MG63 (cell line): ENCODE measurements at regions not wholly inside any gene's neighbourhood (a gene's known extent, or its start where the extent isn't known, plus 50 kb on each side); places are given as distances from the start of the nearest gene placed in this dataset.
"Not testable (repeated sequence)": the region's sequence is repeated elsewhere in the genome, so short reads cannot be mapped to it uniquely, and the experiment has no call there.

ENCODE experiments used
- DNase-seq: peaks from one replicate; pipeline ENCODE4 v3.0.0-alpha.2; 2020
- H3K27me3 ChIP-seq: fragments of 250-450 bp; sonication (Bioruptor Pico); 2 replicates; pipeline ENCODE4 v1.5.1; 2020; ENCODE audit warnings: mild to moderate bottlenecking, moderate library complexity
- H3K36me3 ChIP-seq: fragments of 250-450 bp; sonication (Bioruptor Pico); 2 replicates; pipeline ENCODE4 v1.5.1; 2020; ENCODE audit warnings: mild to moderate bottlenecking, moderate library complexity
- H3K4me3 ChIP-seq: fragments of 250-450 bp; sonication (Bioruptor Pico); 2 replicates; pipeline ENCODE4 v1.5.1; 2020; ENCODE audit warnings: mild to moderate bottlenecking, moderate library complexity
- H3K9me3 ChIP-seq: fragments of 250-450 bp; sonication (Bioruptor Pico); 2 replicates; pipeline ENCODE4 v1.5.1; 2020; ENCODE audit warnings: mild to moderate bottlenecking, moderate library complexity

GRCh38 chr5:63131626-63132285 is 553.1 kb downstream of the LRRC70 start:
- peak; percentile 68 for DNase-seq
- Histone ChIP-seq H3K27me3 (no peaks in the 10 kb centered on the region), H3K36me3 (no peaks in the 10 kb centered on the region), H3K9me3 (no peaks in the 10 kb centered on the region), H3K4me3 (no peak overlapping the region)

- Histone ChIP-seq H3K9me3 (no peaks in the 10 kb centered on the region), H3K36me3 (no peaks in the 10 kb centered on the region), H3K4me3 (no peak overlapping the region), H3K27me3 (no peaks in the 10 kb centered on the region)
- no peak for DNase-seq
These were observed 550.1 kb downstream of the LRRC70 start for GRCh38 chr5:63128761-63129160.

- Histone ChIP-seq H3K4me3 (no peak overlapping the region), H3K36me3 (no peaks in the 10 kb centered on the region), H3K27me3 (no peaks in the 10 kb centered on the region), H3K9me3 (no peaks in the 10 kb centered on the region)
- no peak for DNase-seq
These were observed 549.4 kb downstream of the LRRC70 start for GRCh38 chr5:63128018-63128417.

- H3K27me3 ChIP-seq = no peaks in the 10 kb centered on the region
- no peaks in the 10 kb centered on the region for H3K9me3 ChIP-seq
- no peak for DNase-seq
- H3K36me3 ChIP-seq = no peaks in the 10 kb centered on the region
- H3K4me3 ChIP-seq = no peak overlapping the region
These were observed 548.4 kb downstream of the LRRC70 start for GRCh38 chr5:63127054-63127453.

- Histone ChIP-seq H3K9me3 (no peaks in the 10 kb centered on the region), H3K27me3 (no peaks in the 10 kb centered on the region), H3K4me3 (no peak overlapping the region), H3K36me3 (no peaks in the 10 kb centered on the region)
- DNase-seq = peak; percentile 48
These were observed 547.2 kb downstream of the LRRC70 start for GRCh38 chr5:63125862-63126261.

GRCh38 chr5:63125392-63125791 is 546.8 kb downstream of the LRRC70 start:
- no peak overlapping the region for H3K4me3 ChIP-seq
- H3K27me3 ChIP-seq = no peaks in the 10 kb centered on the region
- H3K36me3 ChIP-seq = no peaks in the 10 kb centered on the region
- no peak for DNase-seq
- no peaks in the 10 kb centered on the region for H3K9me3 ChIP-seq

GRCh38 chr5:63124266-63124665 is 545.6 kb downstream of the LRRC70 start:
- no peak overlapping the region for H3K4me3 ChIP-seq
- no peaks in the 10 kb centered on the region for H3K27me3 ChIP-seq
- H3K36me3 ChIP-seq = no peaks in the 10 kb centered on the region
- no peak for DNase-seq
- H3K9me3 ChIP-seq = no peaks in the 10 kb centered on the region

- DNase-seq = no peak
- no peaks in the 10 kb centered on the region for H3K36me3 ChIP-seq
- no peaks in the 10 kb centered on the region for H3K9me3 ChIP-seq
- no peak overlapping the region for H3K4me3 ChIP-seq
- H3K27me3 ChIP-seq = no peaks in the 10 kb centered on the region
These were observed 542.9 kb downstream of the LRRC70 start for GRCh38 chr5:63121471-63121870.

- Histone ChIP-seq H3K4me3 (no peak overlapping the region), H3K36me3 (no peaks in the 10 kb centered on the region), H3K27me3 (no peaks in the 10 kb centered on the region), H3K9me3 (no peaks in the 10 kb centered on the region)
- no peak for DNase-seq
These were observed 539.6 kb downstream of the LRRC70 start for GRCh38 chr5:63118221-63118620.

- no peaks in the 10 kb centered on the region for H3K36me3 ChIP-seq
- DNase-seq = no peak
- H3K27me3 ChIP-seq = no peaks in the 10 kb centered on the region
- H3K4me3 ChIP-seq = no peak overlapping the region
- H3K9me3 ChIP-seq = no peaks in the 10 kb centered on the region
These were observed 533.3 kb downstream of the LRRC70 start for GRCh38 chr5:63111891-63112290.

GRCh38 chr5:63101870-63102269 is 523.3 kb downstream of the LRRC70 start:
- DNase-seq = no peak
- no peak overlapping the region for H3K4me3 ChIP-seq
- no peaks in the 10 kb centered on the region for H3K36me3 ChIP-seq

GRCh38 chr5:63097286-63097685 is 518.7 kb downstream of the LRRC70 start:
- Histone ChIP-seq H3K36me3 (no peaks in the 10 kb centered on the region), H3K27me3 (no peaks in the 10 kb centered on the region), H3K9me3 (no peaks in the 10 kb centered on the region), H3K4me3 (no peak overlapping the region)
- DNase-seq = no peak

More at GRCh38 chr5:63101870-63102269, 523.3 kb downstream of the LRRC70 start:
- Histone ChIP-seq H3K9me3 (no peaks in the 10 kb centered on the region), H3K27me3 (no peaks in the 10 kb centered on the region)

GRCh38 chr5:63094730-63095129 is 516.1 kb downstream of the LRRC70 start:
- no peaks in the 10 kb centered on the region for H3K9me3 ChIP-seq
- H3K36me3 ChIP-seq = no peaks in the 10 kb centered on the region
- H3K27me3 ChIP-seq = no peaks in the 10 kb centered on the region
- no peak overlapping the region for H3K4me3 ChIP-seq
- no peak for DNase-seq

GRCh38 chr5:63089147-63089546 is 510.5 kb downstream of the LRRC70 start:
- Histone ChIP-seq H3K27me3 (no peaks in the 10 kb centered on the region), H3K9me3 (no peaks in the 10 kb centered on the region), H3K4me3 (no peak overlapping the region), H3K36me3 (no peaks in the 10 kb centered on the region)
- no peak for DNase-seq

- no peaks in the 10 kb centered on the region for H3K9me3 ChIP-seq
- no peaks in the 10 kb centered on the region for H3K27me3 ChIP-seq
- no peak for DNase-seq
- no peaks in the 10 kb centered on the region for H3K36me3 ChIP-seq
- no peak overlapping the region for H3K4me3 ChIP-seq
These were observed 506.9 kb downstream of the LRRC70 start for GRCh38 chr5:63085561-63085960.

GRCh38 chr5:63083689-63084088 is 505.1 kb downstream of the LRRC70 start:
- DNase-seq, H3K27me3 ChIP-seq: not testable (repeated sequence)

GRCh38 chr5:63081402-63081801 is 502.8 kb downstream of the LRRC70 start:
- H3K4me3 ChIP-seq = no peak overlapping the region
- no peaks in the 10 kb centered on the region for H3K27me3 ChIP-seq
- no peaks in the 10 kb centered on the region for H3K9me3 ChIP-seq
- no peaks in the 10 kb centered on the region for H3K36me3 ChIP-seq
- no peak for DNase-seq

More at GRCh38 chr5:63083689-63084088, 505.1 kb downstream of the LRRC70 start:
- not testable (repeated sequence) for H3K36me3 ChIP-seq, H3K4me3 ChIP-seq, H3K9me3 ChIP-seq

- no peaks in the 10 kb centered on the region for H3K9me3 ChIP-seq
- H3K36me3 ChIP-seq = no peaks in the 10 kb centered on the region
- no peaks in the 10 kb centered on the region for H3K27me3 ChIP-seq
- DNase-seq = no peak
- no peak overlapping the region for H3K4me3 ChIP-seq
These were observed 491.4 kb downstream of the LRRC70 start for GRCh38 chr5:63070001-63070400.

- no peak for DNase-seq
- no peak overlapping the region for H3K4me3 ChIP-seq
- no peaks in the 10 kb centered on the region for H3K9me3 ChIP-seq
- no peaks in the 10 kb centered on the region for H3K27me3 ChIP-seq
- H3K36me3 ChIP-seq = no peaks in the 10 kb centered on the region
These were observed 476.8 kb downstream of the LRRC70 start for GRCh38 chr5:63055421-63055820.
